Kidney capillary endothelial cell (primary cell): ENCODE measurements at regions not wholly inside any gene's neighbourhood (a gene's known extent, or its start where the extent isn't known, plus 50 kb on each side); places are given as distances from the start of the nearest gene placed in this dataset.
A peak's percentile ranks its signal among the peaks of the same experiment; 100 is the strongest.
"Not testable (repeated sequence)": the region's sequence is repeated elsewhere in the genome, so short reads cannot be mapped to it uniquely, and the experiment has no call there.

Source experiments
- DNase-seq: peaks from one replicate; pipeline ENCODE4 v3.0.0-alpha.2; 2018; ENCODE audit warnings: low spot score

- no peak for DNase-seq
These were observed 70.6 kb upstream of the ANKH start for GRCh38 chr5:14942212-14942611.

GRCh38 chr5:14937254-14937653, 65.7 kb upstream of the ANKH start:
- DNase-seq, result peak; percentile 72

GRCh38 chr5:14936588-14936987, 65.0 kb upstream of the ANKH start:
- no peak for DNase-seq

- DNase-seq, result no peak
These were observed 63.8 kb upstream of the ANKH start for GRCh38 chr5:14935341-14935740.

DNA sequence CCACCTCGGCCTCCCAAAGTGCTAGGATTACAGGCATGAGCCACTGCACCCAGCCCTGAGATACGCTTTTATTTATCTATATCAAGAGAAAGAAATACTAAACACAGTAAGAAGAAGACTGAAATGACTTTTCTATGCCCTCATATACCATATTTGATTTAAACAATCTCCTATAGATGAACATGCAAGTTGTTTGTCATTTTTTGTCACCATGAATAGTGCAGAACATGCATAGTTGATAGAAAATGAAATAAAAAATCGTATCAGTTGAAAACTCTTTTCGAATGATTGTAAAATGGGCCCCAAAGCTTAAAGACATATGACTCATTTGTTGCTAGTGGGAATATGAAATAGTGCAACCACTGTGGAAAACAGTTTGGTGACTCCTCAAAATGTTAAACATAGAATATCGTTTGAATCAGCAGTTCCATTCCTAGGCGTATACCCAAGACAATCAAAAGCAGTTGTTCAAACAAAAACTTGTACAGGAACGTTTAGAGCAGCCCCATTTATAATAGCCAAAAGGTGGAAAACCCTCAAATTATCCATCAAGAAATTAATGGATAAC, 61.4 kb upstream of the ANKH start:
- DNase-seq, result no peak

- no peak for DNase-seq
These were observed 58.9 kb upstream of the ANKH start for GRCh38 chr5:14930486-14930885.

DNA sequence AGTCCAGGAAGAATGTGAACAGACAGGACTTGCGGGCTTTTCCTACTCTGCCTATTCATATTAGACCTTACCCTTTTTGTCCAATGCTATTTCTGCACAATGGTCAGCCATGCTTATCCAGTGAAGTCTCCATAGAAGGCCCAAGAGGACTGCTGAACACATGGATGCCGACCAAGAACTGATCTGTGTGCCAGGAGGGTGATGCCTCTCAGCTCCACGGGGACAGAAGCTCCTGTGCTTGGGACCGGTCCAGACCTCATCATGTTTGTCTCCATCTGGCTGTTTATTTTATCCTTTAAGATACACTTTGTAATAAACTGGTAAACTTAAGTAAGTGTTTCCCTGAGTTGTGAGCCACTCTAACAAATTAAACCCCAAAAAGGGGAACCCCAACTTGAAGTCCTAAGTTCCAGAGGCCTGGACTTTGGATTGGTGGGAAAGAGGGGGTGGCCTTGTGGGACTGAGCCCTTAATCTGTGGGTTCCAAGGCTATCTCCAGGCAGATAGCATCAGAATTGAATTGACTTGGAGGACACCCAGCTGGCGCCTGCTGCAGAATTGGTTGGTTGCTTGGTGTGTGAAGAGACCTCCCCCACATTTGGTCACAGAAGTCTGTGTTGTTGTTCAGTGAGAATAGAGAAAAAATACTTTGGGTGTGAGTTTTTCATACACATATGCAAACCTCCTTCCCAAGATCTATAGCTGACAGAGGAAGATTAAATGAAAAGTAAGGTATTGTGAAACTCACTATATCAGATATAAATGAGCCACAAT, 57.9 kb upstream of the ANKH start:
- DNase-seq, result no peak

DNA sequence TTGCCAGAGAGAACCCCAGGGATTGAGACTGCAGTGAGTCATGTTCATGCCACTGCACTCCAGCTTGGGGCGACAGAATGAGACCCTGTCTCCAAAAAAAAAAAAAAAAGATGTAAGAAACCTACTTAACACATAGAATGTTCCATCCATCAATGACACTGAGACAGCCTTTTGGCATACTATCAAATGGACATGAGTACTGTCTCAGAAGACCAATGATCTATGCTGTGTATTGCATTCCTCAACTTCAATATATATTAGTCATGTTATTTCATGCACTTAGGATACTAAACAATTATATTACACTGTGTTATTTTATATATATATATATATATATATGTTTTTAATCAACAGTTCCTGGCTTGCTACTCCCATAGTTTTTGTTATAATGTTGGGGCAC, 57.1 kb upstream of the ANKH start:
- DNase-seq, result no peak

GRCh38 chr5:14925326-14925725, 53.7 kb upstream of the ANKH start:
- no peak for DNase-seq

- DNase-seq, result not testable (repeated sequence)
These were observed 51.4 kb upstream of the ANKH start for GRCh38 chr5:14922952-14923351.

- no peak for DNase-seq
These were observed 50.9 kb upstream of the ANKH start for GRCh38 chr5:14922456-14922855.
